GM18909 (cell line): ENCODE measurements at regions not wholly inside any gene's neighbourhood (a gene's known extent, or its start where the extent isn't known, plus 50 kb on each side); places are given as distances from the start of the nearest gene placed in this dataset.
"Not testable (repeated sequence)": the region's sequence is repeated elsewhere in the genome, so short reads cannot be mapped to it uniquely, and the experiment has no call there.

Experiments
- ATAC-seq: cut with Tn5 transposase; IDR thresholded peaks from one replicate; pipeline ENCODE4 v1.9.1; 2021; ENCODE audit warnings: mild to moderate bottlenecking; ENCODE audit not compliant: unreplicated experiment, poor library complexity

- ATAC-seq, result no peak
Observed at GRCh38 chr14:89540830-89541470, 123.9 kb upstream of the FOXN3 start.

DNA sequence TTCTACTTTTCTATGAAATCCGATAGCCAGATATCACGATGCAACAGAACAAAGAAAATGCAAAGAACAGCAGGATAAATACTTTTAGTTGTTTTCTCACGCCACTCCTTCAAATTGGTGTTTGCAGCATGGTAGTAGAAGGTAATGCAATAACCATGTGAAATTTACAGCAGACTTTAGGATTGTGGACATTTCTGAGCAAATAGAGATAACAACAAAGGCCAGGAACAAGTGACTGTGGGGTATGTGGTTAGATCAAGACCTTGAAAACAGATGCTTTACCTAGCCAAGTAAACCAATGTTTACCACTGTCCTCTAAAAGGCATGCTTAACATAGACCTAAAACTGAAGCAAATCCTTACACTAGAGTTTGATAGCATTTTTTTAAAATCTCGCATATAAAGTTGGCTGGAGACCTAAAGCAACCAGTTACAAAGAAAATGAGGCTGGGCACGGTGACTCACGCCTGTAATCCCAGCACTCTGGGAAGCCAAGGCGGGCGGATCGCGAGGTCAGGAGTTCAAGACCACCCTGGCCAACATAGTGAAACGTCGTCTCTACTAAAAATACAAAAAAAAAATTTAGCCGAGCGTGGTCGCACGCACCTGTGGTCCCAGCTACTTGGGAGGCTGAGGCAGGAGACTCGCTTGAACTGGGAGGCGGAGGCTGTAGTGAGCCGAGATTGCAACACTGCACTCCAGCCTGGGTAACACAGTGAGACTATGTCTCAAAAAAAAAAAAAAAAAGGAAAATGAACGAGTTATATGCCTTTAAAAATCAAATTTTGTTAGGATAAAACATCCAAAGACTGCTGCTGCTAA lies 123.2 kb upstream of the FOXN3 start:
- ATAC-seq, result no peak

DNA sequence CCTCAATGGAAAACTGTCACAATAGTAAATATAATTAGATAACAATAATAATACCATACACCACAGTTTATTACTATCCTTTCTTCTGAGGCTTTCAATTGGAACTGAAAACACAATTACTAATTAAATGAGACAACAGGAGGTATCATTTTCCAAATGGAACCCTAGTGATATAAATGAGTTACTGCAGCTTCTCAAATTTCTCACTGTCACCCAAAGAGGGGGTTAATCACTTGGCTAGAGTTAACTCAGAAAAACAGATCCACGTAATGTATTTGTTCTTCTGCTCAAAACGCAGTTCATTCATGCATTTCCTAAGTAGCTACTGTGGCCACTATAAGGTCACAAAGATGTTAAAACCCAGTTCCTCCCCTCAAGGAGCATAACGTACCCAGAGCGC lies 120.9 kb upstream of the FOXN3 start:
- ATAC-seq, result no peak

DNA sequence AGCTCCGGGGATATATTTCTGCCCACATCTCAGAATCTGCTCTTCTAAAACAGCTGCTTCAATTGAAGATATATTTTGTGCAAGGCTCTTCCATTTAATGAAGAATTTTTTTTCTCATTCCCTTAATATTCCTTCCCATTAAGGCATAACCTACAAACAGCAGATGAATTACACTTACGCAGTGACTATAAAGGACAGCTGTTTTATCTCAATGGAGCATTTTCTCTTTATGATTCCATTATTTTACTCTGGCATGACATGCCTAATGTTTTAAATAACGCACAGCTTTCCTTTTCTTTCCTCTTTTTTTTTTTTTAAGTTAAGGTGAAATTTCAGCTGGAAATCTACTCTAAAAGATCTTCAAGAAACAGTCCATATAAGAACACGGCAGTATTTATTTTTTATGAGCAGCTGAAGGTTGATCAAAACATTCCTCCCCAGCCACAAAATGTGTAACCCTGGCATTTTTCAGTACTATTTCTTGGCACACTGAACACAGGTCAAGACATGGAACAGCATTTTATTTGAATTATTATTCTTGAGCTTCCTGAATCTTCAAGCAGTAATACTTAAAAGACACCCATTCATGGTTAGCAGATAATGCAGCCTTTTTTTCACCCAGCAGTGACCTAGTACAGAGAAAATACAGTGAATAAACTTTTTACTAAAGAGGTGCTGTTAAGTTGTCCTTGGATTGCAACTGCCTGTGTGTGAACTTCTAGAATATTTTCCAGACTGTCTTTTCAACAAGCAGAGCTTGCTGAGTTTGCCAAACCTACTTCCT lies 118.1 kb upstream of the FOXN3 start:
- ATAC-seq, result no peak

DNA sequence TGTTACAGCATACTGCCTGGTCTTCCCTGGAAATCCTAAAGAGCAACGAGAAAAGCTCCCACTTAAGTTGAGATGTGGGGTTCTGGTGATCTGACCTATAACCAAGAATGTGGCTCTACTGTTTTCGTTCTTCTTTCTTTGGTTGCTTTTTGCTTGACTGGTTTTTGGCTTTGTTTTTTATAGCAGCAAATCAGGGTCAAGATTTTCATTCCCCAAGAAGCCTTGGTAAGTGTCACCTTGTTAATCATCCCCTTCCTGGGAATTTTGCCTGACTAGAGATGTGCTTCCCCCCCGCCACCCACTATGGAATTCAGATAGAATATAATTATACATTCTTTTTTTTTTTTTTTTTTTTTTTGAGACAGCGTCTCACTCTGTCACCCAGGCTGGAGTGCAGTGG lies 116.7 kb upstream of the FOXN3 start:
- no peak for ATAC-seq

- ATAC-seq, result no peak
Observed at GRCh38 chr14:89533136-89533535, 116.1 kb upstream of the FOXN3 start.

DNA sequence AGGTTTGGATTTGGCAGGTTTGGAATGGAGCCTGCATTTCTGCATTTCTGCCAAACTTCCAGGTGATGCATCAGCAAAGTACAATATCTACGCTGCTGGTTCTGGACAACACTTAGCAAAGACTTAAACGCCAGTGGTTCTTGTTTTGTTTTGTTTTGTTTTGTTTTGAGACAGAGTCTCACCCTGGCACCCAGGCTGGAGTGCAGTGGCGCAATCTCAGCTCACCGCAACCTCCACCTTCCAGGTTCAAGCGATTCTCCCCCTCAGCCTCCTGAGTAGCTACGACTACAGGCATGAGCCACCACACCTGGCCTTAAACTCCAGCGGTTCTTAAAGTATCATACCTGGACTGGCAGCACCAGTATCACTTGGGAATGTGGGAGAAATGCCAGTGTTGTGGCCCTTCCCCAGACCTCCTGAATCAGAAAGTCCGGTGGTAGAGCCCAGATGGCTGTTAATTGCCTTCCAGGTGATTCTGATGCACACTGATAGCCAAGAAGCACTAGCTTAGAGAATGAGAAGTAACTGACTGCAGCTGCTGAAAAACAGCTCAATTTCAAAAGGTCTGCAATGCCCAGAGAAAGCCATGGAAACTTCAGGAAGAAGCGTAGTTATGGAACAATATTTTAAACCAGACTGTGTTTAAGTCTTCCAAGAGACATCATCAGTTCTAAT lies 114.8 kb upstream of the FOXN3 start:
- no peak for ATAC-seq

DNA sequence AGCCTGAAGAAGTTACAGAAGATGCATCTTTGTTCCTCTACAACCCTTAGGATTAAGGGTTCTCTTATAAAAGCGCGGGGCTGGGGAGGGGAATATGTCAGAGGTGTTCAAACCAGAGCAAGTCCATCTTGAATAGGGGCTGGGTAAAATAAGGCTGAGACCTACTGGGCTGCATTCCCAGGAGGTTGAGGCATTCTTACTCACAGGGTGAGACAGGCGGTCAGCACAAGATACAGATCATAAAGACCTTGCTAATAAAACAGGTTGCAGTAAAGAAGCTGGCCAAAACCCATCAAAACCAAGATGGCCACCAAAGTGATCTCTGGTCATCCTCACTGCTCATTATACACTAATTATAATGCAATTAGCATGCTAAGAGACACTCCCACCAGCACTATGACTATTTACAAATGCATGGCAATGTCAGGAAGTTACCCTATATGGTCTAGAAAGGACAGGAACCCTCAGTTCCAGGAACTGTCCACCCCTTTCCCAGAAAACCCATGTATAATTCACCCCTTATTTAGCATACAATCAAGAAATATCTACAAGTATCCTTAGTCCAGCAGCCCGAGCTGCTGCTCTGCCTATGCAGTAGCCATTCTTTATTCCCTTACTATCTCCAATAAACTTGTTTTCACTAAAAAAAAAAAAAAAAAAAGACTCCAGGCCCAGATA lies 108.1 kb upstream of the FOXN3 start:
- no peak for ATAC-seq

DNA sequence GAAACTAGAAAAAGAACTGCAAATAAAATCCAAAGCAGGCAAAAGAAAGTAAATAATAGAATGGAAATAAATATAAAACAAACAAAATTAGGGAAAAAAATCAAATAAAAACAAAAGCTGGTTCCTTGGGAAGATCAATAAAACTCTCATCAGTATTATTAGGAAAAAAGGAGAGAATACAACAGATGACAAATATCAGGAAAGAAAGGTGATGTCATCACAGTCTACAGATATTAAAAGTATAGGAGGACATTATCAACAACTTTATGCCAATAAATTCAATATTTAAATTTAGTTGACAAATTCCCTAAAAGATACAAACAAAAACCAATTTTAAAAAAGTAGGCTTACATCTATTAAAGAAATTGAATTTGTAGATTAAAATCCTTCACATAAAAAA lies 107.4 kb upstream of the FOXN3 start:
- ATAC-seq, result no peak

GRCh38 chr14:89521988-89522387 lies 105.0 kb upstream of the FOXN3 start:
- ATAC-seq, result no peak

GRCh38 chr14:89519040-89519439 lies 102.0 kb upstream of the FOXN3 start:
- no peak for ATAC-seq

- no peak for ATAC-seq
Observed at GRCh38 chr14:89516173-89516572, 99.1 kb upstream of the FOXN3 start.

- ATAC-seq, result no peak
Observed at GRCh38 chr14:89514601-89515000, 97.6 kb upstream of the FOXN3 start.

- ATAC-seq, result no peak
Observed at GRCh38 chr14:89509891-89510290, 92.9 kb upstream of the FOXN3 start.

- ATAC-seq, result no peak
Observed at GRCh38 chr14:89508863-89509262, 91.8 kb upstream of the FOXN3 start.

DNA sequence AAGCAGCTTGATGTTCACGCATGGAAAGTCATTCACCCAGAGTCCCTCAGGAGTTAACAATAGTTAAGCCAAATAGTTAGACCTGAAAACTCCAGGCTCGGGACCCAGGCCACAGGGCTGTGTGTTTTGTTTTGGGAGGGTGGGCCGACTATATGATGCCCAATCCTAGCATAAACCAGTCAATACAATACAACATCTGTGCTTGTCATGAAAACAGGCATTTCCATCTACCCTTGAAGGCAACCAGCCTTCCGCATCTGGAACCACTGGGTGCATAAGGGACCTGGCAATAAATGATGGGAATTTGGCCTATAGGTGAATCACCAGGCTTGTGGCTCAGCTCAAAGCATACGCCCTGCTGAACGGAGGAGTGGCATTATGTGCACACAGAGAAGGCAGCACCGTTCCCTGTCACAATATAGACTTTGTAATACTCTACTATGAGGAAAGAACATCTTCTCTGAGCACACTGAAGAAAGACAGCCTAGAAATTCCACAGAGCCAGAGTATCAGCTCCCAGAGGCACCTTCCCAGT lies 91.0 kb upstream of the FOXN3 start:
- ATAC-seq, result no peak

GRCh38 chr14:89507521-89507920 lies 90.5 kb upstream of the FOXN3 start:
- ATAC-seq, result peak; percentile 37

DNA sequence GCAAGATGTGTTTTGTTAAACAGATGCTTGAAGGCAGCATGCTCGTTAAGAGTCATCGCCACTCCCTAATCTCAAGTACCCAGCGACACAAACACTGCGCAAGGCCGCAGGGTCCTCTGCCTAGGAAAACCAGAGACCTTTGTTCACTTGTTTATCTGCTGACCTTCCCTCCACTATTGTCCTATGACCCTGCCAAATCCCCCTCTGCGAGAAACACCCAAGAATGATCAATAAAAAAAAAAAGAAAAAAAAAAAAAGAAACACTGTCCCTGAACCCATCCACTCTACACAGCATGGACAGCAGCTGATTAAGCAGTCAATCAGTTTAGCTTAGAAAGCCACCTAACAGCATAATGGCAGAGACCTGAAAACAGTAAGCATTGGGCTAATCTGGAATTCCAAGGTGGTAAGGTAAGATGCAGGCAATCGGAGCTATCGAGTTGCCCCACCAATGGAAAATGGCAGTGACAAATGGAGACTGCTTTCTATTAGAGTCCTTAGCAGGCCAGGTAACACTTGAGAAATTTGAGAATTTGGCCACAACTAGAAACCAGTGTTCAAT lies 89.9 kb upstream of the FOXN3 start:
- not testable (repeated sequence) for ATAC-seq

DNA sequence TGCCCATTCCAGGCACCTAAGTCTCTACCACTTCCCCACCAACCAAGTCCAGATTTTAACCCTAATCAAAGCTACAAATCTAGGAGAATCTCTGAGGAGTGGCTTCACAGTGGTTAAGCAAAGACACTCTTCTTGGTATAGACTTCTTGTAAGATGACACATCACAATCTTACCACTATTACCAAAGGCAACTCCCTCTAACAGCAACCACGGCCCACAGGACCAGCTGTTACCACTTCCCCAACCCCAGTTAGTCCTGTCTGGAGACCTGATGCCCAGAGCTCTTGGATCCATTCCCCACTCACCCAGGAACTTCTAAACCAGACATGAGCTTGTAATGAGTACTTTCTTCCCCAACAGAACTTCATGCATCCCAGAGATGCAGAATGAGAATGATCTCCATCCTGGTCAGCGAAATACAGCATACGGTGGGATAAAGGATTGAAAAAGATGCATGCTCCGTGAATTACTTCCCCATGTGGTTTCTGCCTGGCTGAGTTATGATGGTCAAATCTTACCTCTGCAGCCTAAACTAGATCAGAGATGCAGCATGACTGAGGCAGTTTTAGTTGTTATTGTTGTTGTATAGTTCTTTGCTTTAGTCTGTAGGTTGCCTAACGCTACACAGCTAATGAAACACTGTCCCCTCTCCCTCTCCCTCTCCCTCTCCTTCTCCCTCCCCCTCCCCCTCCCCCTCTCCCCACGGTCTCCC lies 87.7 kb upstream of the FOXN3 start:
- ATAC-seq, result peak; percentile 72
